HG03469 (cell line): ENCODE measurements at regions not wholly inside any gene's neighbourhood (a gene's known extent, or its start where the extent isn't known, plus 50 kb on each side); places are given as distances from the start of the nearest gene placed in this dataset.
A peak's percentile ranks its signal among the peaks of the same experiment; 100 is the strongest.
"Not testable (repeated sequence)": the region's sequence is repeated elsewhere in the genome, so short reads cannot be mapped to it uniquely, and the experiment has no call there.

Experiments used
- ATAC-seq: cut with Tn5 transposase; IDR thresholded peaks from one replicate; pipeline ENCODE4 v1.9.1; 2021; ENCODE audit warnings: mild to moderate bottlenecking, moderate library complexity, moderate number of reproducible peaks; ENCODE audit not compliant: unreplicated experiment

DNA sequence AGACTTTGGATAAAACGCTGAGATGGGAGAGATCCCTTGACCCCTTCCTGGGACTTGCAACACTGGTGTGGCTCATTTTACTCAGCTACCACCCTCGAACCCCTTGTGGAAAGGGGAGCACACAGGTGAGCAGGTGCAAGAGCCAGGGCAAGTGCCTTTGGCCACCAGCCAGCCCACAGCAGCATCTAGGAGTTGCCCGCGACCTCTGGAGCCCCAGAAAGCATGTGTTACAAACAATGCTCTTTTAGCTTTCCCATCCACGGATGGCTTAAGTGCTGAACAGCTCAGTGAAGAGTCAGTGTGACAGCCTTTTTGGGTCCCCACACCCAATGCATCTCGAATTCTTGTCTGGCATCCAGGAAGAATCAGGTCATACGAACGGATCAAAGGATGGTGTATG lies 197.8 kb downstream of the MEMO1 start:
- no peak for ATAC-seq

GRCh38 chr2:31812051-31812798 lies 198.6 kb downstream of the MEMO1 start:
- peak; percentile 95 for ATAC-seq

DNA sequence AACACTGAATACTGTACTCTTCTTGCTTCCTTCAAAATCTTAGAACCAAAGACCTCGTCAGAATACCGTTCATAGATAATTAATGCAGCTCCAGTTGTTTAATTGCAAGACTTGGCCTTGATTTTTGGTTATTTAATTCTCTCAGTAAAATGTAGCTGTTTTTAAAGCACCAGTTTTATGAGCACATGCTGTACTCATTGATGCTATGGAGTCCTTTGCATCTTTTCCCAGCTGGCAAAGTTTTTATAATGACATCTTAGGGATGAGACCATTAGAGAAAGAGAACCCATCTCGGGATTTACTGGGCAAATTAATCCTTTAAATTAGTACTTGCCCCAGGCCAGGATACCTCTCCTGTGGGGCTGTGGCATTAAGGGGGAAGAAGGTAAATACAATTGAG lies 199.3 kb downstream of the MEMO1 start:
- ATAC-seq, result no peak

GRCh38 chr2:31810200-31810917 lies 200.4 kb downstream of the MEMO1 start:
- ATAC-seq, result no peak

GRCh38 chr2:31805688-31806087 lies 205.1 kb downstream of the MEMO1 start:
- no peak for ATAC-seq

DNA sequence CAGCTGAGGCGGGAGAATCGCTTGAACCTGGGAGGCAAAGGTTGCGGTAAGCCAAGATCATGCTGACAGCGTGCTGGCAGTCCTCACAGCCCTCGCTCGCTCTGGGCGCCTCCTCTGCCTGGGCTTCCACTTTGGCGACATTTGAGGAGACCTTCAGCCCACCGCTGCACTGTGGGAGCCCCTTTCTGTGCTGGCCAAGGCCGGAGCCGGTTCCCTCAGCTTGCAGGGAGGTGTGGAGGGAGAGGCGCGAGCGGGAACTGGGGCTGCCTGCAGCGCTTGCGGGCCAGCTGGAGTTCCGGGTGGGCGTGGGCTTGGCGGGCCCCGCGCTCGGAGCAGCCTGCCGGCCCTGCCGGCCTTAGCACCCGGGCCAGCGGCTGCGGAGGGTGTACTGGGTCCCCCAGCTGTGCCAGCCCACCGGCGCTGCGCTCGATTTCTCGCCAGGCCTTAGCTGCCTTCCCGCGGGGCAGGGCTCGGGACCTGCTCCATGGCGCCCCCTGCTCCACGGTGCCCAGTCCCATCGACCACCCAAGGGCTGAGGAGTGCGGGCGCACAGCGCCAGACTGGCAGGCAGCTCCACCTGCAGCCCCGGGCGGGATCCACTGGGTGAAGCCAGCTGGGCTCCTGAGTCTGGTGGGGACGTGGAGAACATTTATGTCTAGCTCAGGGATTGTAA lies 207.2 kb downstream of the MEMO1 start:
- ATAC-seq, result not testable (repeated sequence)

GRCh38 chr2:31802711-31803110 lies 208.1 kb downstream of the MEMO1 start:
- no peak for ATAC-seq

DNA sequence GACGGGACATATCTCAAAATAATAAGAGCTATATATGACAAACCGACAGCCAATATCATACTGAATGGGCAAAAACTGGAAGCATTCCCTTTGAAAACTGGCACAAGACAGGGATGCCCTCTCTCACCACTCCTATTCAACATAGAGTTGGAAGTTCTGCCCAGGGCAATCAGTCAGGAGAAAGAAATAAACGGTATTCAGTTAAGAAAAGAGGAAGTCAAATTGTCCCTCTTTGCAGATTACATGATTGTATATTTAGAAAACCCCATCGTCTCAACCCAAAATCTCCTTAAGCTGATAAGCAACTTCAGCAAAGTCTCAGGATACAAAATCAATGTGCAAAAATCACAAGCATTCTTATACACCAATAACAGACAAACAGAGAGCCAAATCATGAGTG lies 211.5 kb downstream of the MEMO1 start:
- not testable (repeated sequence) for ATAC-seq

GRCh38 chr2:31788273-31788672 lies 207.5 kb upstream of the SRD5A2 start:
- ATAC-seq, result no peak

DNA sequence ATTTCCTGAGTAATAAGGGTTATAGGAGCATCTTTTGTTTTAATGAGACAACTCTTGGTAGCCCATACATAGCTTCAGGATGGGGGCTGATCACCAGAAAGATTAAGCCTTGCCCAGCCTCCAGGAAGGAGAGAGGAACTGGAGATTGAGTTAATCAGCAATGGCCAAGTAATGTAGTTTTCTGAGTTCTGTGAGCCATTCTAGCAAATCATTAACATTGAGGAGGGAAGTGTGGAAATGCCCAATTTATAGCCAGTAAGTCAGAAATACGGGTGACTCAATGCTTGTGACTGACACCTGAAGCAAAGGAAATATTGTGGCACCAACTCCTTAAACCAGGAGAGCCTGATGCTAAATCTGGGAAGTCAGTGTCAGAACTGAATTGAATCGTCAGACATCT lies 205.1 kb upstream of the SRD5A2 start:
- ATAC-seq, result no peak

GRCh38 chr2:31784868-31785267 lies 204.1 kb upstream of the SRD5A2 start:
- ATAC-seq, result no peak

- not testable (repeated sequence) for ATAC-seq
These were observed 202.8 kb upstream of the SRD5A2 start for GRCh38 chr2:31783446-31784091.

DNA sequence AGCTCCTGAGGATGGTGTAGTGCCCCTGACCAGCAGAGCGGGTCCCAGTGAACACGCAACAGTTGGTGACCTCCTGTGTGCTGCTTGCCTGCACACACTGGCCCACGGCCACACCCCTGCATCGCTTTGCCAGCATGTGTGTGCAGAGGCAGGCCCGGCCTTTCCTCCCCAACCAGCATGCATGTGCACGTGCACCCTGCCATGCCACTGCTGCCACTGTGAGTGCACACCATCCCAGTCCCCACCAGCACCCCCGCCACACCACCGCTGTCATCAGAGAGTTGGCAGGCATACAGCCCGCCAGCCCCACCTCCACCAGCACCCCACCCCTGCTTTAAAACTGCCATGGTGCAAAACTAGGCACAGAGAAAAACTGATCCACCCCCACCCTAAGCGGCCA lies 197.4 kb upstream of the SRD5A2 start:
- no peak for ATAC-seq

GRCh38 chr2:31770741-31771140 lies 190.0 kb upstream of the SRD5A2 start:
- no peak for ATAC-seq

- no peak for ATAC-seq
These were observed 184.6 kb upstream of the SRD5A2 start for GRCh38 chr2:31765078-31765945.

- no peak for ATAC-seq
These were observed 183.4 kb upstream of the SRD5A2 start for GRCh38 chr2:31764169-31764568.

GRCh38 chr2:31762085-31762484 lies 181.3 kb upstream of the SRD5A2 start:
- ATAC-seq, result no peak

DNA sequence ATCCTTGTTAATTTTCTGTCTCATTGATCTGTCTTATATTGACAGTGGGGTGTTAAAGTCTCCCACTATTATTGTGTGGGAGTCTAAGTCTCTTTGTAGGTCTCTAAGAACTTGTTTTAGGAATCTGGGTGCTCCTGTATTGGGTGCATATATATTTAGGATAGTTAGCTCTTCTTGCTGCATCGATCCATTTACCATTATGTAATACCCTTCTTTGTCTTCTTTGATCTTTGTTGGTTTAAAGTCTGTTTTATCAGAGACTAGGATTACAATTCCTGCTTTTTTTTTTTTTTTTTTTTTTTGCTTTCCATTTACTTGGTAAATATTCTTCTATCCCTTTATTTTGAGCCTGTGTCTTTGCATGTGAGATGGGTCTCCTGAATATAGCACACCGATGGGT lies 176.6 kb upstream of the SRD5A2 start:
- ATAC-seq, result not testable (repeated sequence)

DNA sequence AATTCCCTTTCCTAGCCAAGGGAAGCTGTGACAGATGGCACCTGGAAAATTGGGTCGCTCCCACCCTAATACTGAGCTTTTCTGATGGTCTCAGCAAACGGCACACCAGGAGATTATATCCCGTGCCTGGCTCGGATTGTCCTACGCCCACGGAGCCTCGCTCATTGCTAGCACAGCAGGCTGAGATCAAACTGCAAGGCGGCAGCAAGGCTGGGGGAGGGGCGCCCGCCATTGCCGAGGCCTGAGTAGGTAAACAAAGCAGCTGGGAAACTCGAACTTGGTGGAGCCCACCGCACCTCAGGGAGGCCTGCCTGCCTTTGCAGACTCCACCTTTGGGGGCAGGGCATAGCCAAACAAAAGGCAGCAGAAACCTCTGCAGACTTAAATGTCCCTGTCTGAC lies 168.0 kb upstream of the SRD5A2 start:
- not testable (repeated sequence) for ATAC-seq

DNA sequence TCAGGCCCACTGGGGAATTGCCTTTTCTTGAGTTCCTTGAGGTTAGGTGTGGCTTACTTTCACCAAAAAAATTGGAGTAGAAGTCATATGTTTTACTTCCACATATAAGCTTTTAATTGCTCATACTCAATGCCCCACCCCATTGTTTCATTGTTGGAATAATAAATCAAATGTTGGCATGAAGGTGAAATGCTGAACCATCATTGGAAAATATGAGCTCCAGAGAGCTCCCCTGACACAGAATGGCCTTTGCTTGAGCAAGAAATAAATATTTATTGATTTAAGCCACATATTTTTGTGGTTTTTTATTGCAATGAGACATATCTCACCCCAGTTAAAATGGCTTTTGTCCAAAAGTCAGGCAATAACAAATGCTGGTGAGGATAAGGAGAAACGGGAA lies 167.3 kb upstream of the SRD5A2 start:
- no peak for ATAC-seq
